OCI-LY7 (cell line): ENCODE measurements at regions not wholly inside any gene's neighbourhood (a gene's known extent, or its start where the extent isn't known, plus 50 kb on each side); places are given as distances from the start of the nearest gene placed in this dataset.

ENCODE experiments used
- BruUV-seq: library from RNA; stranded (reverse); fragments of 400-500 nt; replicated peaks from 2 replicates; lab custom pipeline; 2021; lab: Mats Ljungman, UMichigan
- CTCF ChIA-PET: fragments of 300-600 bp; sonication (Branson Sonifier 250); formaldehyde crosslinking; loops from one replicate; lab custom pipeline; 2022; ENCODE audit warnings: antibody characterized with exemption; ENCODE audit not compliant: unreplicated experiment; lab: Charles Lee
- POLR2A ChIA-PET: fragments of 300-600 bp; sonication (Branson Sonifier 250); formaldehyde crosslinking; loops from one replicate; lab custom pipeline; 2022; ENCODE audit warnings: antibody characterized with exemption; lab: Charles Lee
- DNase-seq: peaks from one replicate; pipeline ENCODE4 v3.0.0-alpha.2; 2015; ENCODE audit warnings: low spot score
- H2AFZ ChIP-seq: fragments of 200-600 bp; sonication (generic), shearing (Covaris generic); 2 replicates; pipeline ENCODE4 v1.6.1; 2014; ENCODE audit warnings: mild to moderate bottlenecking, antibody characterized with exemption, low read length, moderate library complexity
- H3K27ac ChIP-seq: fragments of 200-600 bp; sonication (generic); 2 replicates; pipeline ENCODE4 v1.5.1; 2014; ENCODE audit warnings: mixed run types, low read depth, mild to moderate bottlenecking, moderate library complexity, low read length, inconsistent platforms; ENCODE audit not compliant: poor library complexity, severe bottlenecking
- H3K36me3 ChIP-seq: fragments of 200-600 bp; sonication (generic); 2 replicates; pipeline ENCODE4 v1.6.1; 2014; ENCODE audit warnings: mild to moderate bottlenecking, antibody characterized with exemption, low read length, moderate library complexity, mixed read lengths; ENCODE audit not compliant: insufficient read depth
- H3K4me1 ChIP-seq: fragments of 200-600 bp; sonication (generic); 2 replicates; pipeline ENCODE4 v1.5.1; 2014; ENCODE audit warnings: mild to moderate bottlenecking, low read length; ENCODE audit not compliant: insufficient read depth, poor library complexity, severe bottlenecking
- H3K4me2 ChIP-seq: fragments of 200-600 bp; sonication (generic); 2 replicates; pipeline ENCODE4 v1.6.1; 2014; ENCODE audit warnings: mild to moderate bottlenecking, low read length
- H3K4me3 ChIP-seq: fragments of 200-600 bp; sonication (generic); 2 replicates; pipeline ENCODE4 v1.5.1; 2014; ENCODE audit warnings: mild to moderate bottlenecking, low read depth, low read length; ENCODE audit not compliant: poor library complexity, severe bottlenecking
- H3K79me2 ChIP-seq: fragments of 200-600 bp; sonication (generic); 2 replicates; pipeline ENCODE4 v1.6.1; 2016; ENCODE audit warnings: low read depth, mild to moderate bottlenecking, low read length, moderate library complexity, mixed read lengths; ENCODE audit not compliant: insufficient read depth
- H3K9me2 ChIP-seq: fragments of 200-600 bp; sonication (generic); 2 replicates; pipeline ENCODE4 v1.6.1; 2016; ENCODE audit warnings: mild to moderate bottlenecking, low read length, mixed read lengths; ENCODE audit not compliant: insufficient read depth
- H3K9me3 ChIP-seq: fragments of 200-600 bp; sonication (generic); 2 replicates; pipeline ENCODE4 v1.6.1; 2014; ENCODE audit warnings: mild to moderate bottlenecking, mixed run types, low read length, mixed read lengths
- H4K20me1 ChIP-seq: fragments of 200-600 bp; sonication (generic); 2 replicates; pipeline ENCODE4 v1.6.1; 2014; ENCODE audit warnings: mild to moderate bottlenecking, antibody characterized with exemption, low read length, moderate library complexity, mixed read lengths; ENCODE audit not compliant: insufficient read depth
- CTCF ChIP-seq: fragments of 200-600 bp; sonication (generic); conservative IDR thresholded peaks from 2 replicates; pipeline ENCODE4 v1.5.1; 2014; ENCODE audit warnings: mild to moderate bottlenecking, antibody characterized with exemption, low read length, moderate library complexity, mixed read lengths
- EZH2phosphoT487 ChIP-seq: fragments of 200-600 bp; sonication (generic); IDR thresholded peaks from 2 replicates; pipeline ENCODE4 v1.6.1; 2018; ENCODE audit warnings: low read depth, borderline replicate concordance, mild to moderate bottlenecking, mixed run types, antibody characterized with exemption, low read length, moderate library complexity, mixed read lengths
- intact Hi-C: fragments of 100-400 bp; cut with micrococcal nuclease; formaldehyde crosslinking; loops from one replicate; pipeline ENCODE4 v1.10.0; 2022; ENCODE audit not compliant: unreplicated experiment

- no peaks in the 10 kb centered on the region for H3K79me2 ChIP-seq
- no peak overlapping the region for H3K27ac ChIP-seq
- no peak overlapping the region for H3K4me2 ChIP-seq
- no peaks in the 10 kb centered on the region for H3K4me1 ChIP-seq
- no peak for DNase-seq
- H3K4me3 ChIP-seq = no peak overlapping the region
- H4K20me1 ChIP-seq = no peaks in the 10 kb centered on the region
- intact Hi-C loops = no loop called here
- no peaks in the 10 kb centered on the region for H3K36me3 ChIP-seq
- TF ChIP-seq EZH2phosphoT487 (no peak), CTCF (no peak)
- no peak overlapping the region for H2AFZ ChIP-seq
- ChIA-PET POLR2A (no interaction called here), CTCF (no interaction called here)
- H3K9me2 ChIP-seq = no peaks in the 10 kb centered on the region
- no peaks in the 10 kb centered on the region for H3K9me3 ChIP-seq
- no TSS peak for BruUV-seq
These were observed 80.6 kb upstream of the CCL2 start for GRCh38 chr17:34174496-34174895.

GRCh38 chr17:34176440-34176839 is 78.6 kb upstream of the CCL2 start:
- H3K9me3 ChIP-seq = no peaks in the 10 kb centered on the region
- ChIA-PET CTCF (no interaction called here), POLR2A (no interaction called here)
- H3K79me2 ChIP-seq = no peaks in the 10 kb centered on the region
- H3K36me3 ChIP-seq = no peaks in the 10 kb centered on the region
- H3K27ac ChIP-seq = no peak overlapping the region
- no peaks in the 10 kb centered on the region for H3K9me2 ChIP-seq
- H4K20me1 ChIP-seq = no peaks in the 10 kb centered on the region
- intact Hi-C loops = no loop called here
- no peak overlapping the region for H3K4me2 ChIP-seq
- TF ChIP-seq EZH2phosphoT487 = no peak
- no peak for TF ChIP-seq CTCF
- no peaks in the 10 kb centered on the region for H3K4me1 ChIP-seq
- H2AFZ ChIP-seq = no peak overlapping the region
- no TSS peak for BruUV-seq
- DNase-seq = no peak
- no peak overlapping the region for H3K4me3 ChIP-seq

GRCh38 chr17:34177642-34178041 is 77.4 kb upstream of the CCL2 start:
- Histone ChIP-seq H3K9me3 (no peaks in the 10 kb centered on the region), H3K9me2 (no peaks in the 10 kb centered on the region), H3K4me2 (no peak overlapping the region), H2AFZ (no peak overlapping the region), H3K79me2 (no peaks in the 10 kb centered on the region), H3K4me1 (no peaks in the 10 kb centered on the region), H3K36me3 (no peaks in the 10 kb centered on the region), H4K20me1 (no peaks in the 10 kb centered on the region), H3K4me3 (no peak overlapping the region), H3K27ac (no peak overlapping the region)
- CTCF ChIA-PET = no interaction called here
- POLR2A ChIA-PET = no interaction called here
- no peak for TF ChIP-seq CTCF
- TF ChIP-seq EZH2phosphoT487 = no peak
- no TSS peak for BruUV-seq
- intact Hi-C loops = no loop called here
- DNase-seq = no peak
